ENCODE measurements at regions not wholly inside any gene's neighbourhood (a gene's known extent, or its start where the extent isn't known, plus 50 kb on each side); places are given as distances from the start of the nearest gene placed in this dataset.

- TF ChIP-seq CTCF (IDR thresholded peaks at IDR 0.05; ENCODE audit: partially characterized antibody, unreplicated experiment): no peak
- Mint-ChIP-seq H3K9me3 (ENCODE audit: unreplicated experiment) (peaks cover 8% of the 10 kb centered on the region), H3K27ac (ENCODE audit: unreplicated experiment) (no peak overlapping the region), H3K27me3 (ENCODE audit: unreplicated experiment) (peaks cover 2% of the 10 kb centered on the region), H3K4me3 (ENCODE audit: unreplicated experiment) (no peak overlapping the region), H3K36me3 (ENCODE audit: unreplicated experiment) (no peaks in the 10 kb centered on the region), H3K4me1 (ENCODE audit: low read depth, unreplicated experiment) (peaks cover 8% of the 10 kb centered on the region)
- no peak for DNase-seq
These were observed 358.2 kb upstream of the MYT1L start for GRCh38 chr2:2689306-2689705.

GRCh38 chr2:2688254-2688653 lies 357.2 kb upstream of the MYT1L start:
- no peak overlapping the region for H3K4me3 Mint-ChIP-seq (ENCODE audit: unreplicated experiment)
- no peak for TF ChIP-seq CTCF (IDR thresholded peaks at IDR 0.05; ENCODE audit: partially characterized antibody, unreplicated experiment)
- H3K4me1 Mint-ChIP-seq (ENCODE audit: low read depth, unreplicated experiment): peaks cover 11% of the 10 kb centered on the region
- peaks cover 8% of the 10 kb centered on the region for H3K9me3 Mint-ChIP-seq (ENCODE audit: unreplicated experiment)
- H3K27ac Mint-ChIP-seq (ENCODE audit: unreplicated experiment): no peak overlapping the region
- no peak for DNase-seq
- no peaks in the 10 kb centered on the region for H3K36me3 Mint-ChIP-seq (ENCODE audit: unreplicated experiment)
- peaks cover 2% of the 10 kb centered on the region for H3K27me3 Mint-ChIP-seq (ENCODE audit: unreplicated experiment)

- Mint-ChIP-seq H3K27ac (ENCODE audit: unreplicated experiment) (no peak overlapping the region), H3K36me3 (ENCODE audit: unreplicated experiment) (no peaks in the 10 kb centered on the region), H3K4me1 (ENCODE audit: low read depth, unreplicated experiment) (peaks cover 11% of the 10 kb centered on the region), H3K9me3 (ENCODE audit: unreplicated experiment) (peaks cover 8% of the 10 kb centered on the region), H3K4me3 (ENCODE audit: unreplicated experiment) (no peak overlapping the region), H3K27me3 (ENCODE audit: unreplicated experiment) (peaks cover 2% of the 10 kb centered on the region)
- no peak for DNase-seq
- TF ChIP-seq CTCF (IDR thresholded peaks at IDR 0.05; ENCODE audit: partially characterized antibody, unreplicated experiment): no peak
These were observed 356.7 kb upstream of the MYT1L start for GRCh38 chr2:2687745-2688144.

- peaks cover 14% of the 10 kb centered on the region for H3K4me1 Mint-ChIP-seq (ENCODE audit: low read depth, unreplicated experiment)
- TF ChIP-seq CTCF (IDR thresholded peaks at IDR 0.05; ENCODE audit: partially characterized antibody, unreplicated experiment): no peak
- H3K36me3 Mint-ChIP-seq (ENCODE audit: unreplicated experiment): no peaks in the 10 kb centered on the region
- H3K27ac Mint-ChIP-seq (ENCODE audit: unreplicated experiment): no peak overlapping the region
- no peak overlapping the region for H3K4me3 Mint-ChIP-seq (ENCODE audit: unreplicated experiment)
- peaks cover 2% of the 10 kb centered on the region for H3K27me3 Mint-ChIP-seq (ENCODE audit: unreplicated experiment)
- peaks cover 8% of the 10 kb centered on the region for H3K9me3 Mint-ChIP-seq (ENCODE audit: unreplicated experiment)
- no peak for DNase-seq
These were observed 355.1 kb upstream of the MYT1L start for GRCh38 chr2:2686222-2686621.

- Mint-ChIP-seq H3K4me1 (ENCODE audit: low read depth, unreplicated experiment) (peaks cover 8% of the 10 kb centered on the region), H3K4me3 (ENCODE audit: unreplicated experiment) (no peak overlapping the region), H3K9me3 (ENCODE audit: unreplicated experiment) (peaks cover 4% of the 10 kb centered on the region), H3K27ac (ENCODE audit: unreplicated experiment) (no peak overlapping the region), H3K36me3 (ENCODE audit: unreplicated experiment) (no peaks in the 10 kb centered on the region), H3K27me3 (ENCODE audit: unreplicated experiment) (peaks cover 2% of the 10 kb centered on the region)
- no peak for TF ChIP-seq CTCF (IDR thresholded peaks at IDR 0.05; ENCODE audit: partially characterized antibody, unreplicated experiment)
- DNase-seq: no peak
These were observed 352.6 kb upstream of the MYT1L start for GRCh38 chr2:2683606-2684224.

All from glutamatergic neuron (in vitro differentiated cells).